T47D (cell line): ENCODE measurements at regions not wholly inside any gene's neighbourhood (a gene's known extent, or its start where the extent isn't known, plus 50 kb on each side); places are given as distances from the start of the nearest gene placed in this dataset.

Experiments used
- DNase-seq, 2 experiments: peaks; one replicate each; pipeline versions ENCODE4 v3.0.0 to v3.0.0-alpha.2; 2011 to 2012; ENCODE audit warnings: low read depth in 1 of 2, low spot score in 1 of 2
- JUND ChIP-seq: IDR thresholded peaks from 2 replicates; pipeline ENCODE4 v1.6.1; 2012; ENCODE audit warnings: low read depth
- in situ Hi-C: cut with HindIII; loops from 2 replicates; pipeline ENCODE4 v1.10.0; 2016; ENCODE audit warnings: low sequenced_read_pairs, low pct_unique_long_range_greater_than_20kb

- in situ Hi-C loops, result no loop called here
- DNase-seq, result no peak
- TF ChIP-seq JUND, result no peak
Observed at GRCh38 chr1:157286096-157286495, 147.9 kb upstream of the ETV3 start.

- no peak for TF ChIP-seq JUND
- DNase-seq, result no peak
- in situ Hi-C loops, result no loop called here
Observed at GRCh38 chr1:157284451-157284850, 146.3 kb upstream of the ETV3 start.

GRCh38 chr1:157279802-157280140, 141.6 kb upstream of the ETV3 start:
- DNase-seq, result no peak
- in situ Hi-C loops, result no loop called here
- no peak for TF ChIP-seq JUND

GRCh38 chr1:157279138-157279801, 141.1 kb upstream of the ETV3 start:
- TF ChIP-seq JUND, result no peak
- in situ Hi-C loops, result no loop called here
- no peak for DNase-seq

- DNase-seq, result no peak
- no peak for TF ChIP-seq JUND
- in situ Hi-C loops, result no loop called here
Observed at GRCh38 chr1:157278383-157279137, 140.4 kb upstream of the ETV3 start.

GRCh38 chr1:157277913-157278312, 139.7 kb upstream of the ETV3 start:
- in situ Hi-C loops, result no loop called here
- TF ChIP-seq JUND, result no peak
- DNase-seq, result no peak

GRCh38 chr1:157277281-157277680, 139.1 kb upstream of the ETV3 start:
- no peak for DNase-seq
- TF ChIP-seq JUND, result no peak
- in situ Hi-C loops, result no loop called here

GRCh38 chr1:157274698-157275534, 136.7 kb upstream of the ETV3 start:
- in situ Hi-C loops, result no loop called here
- TF ChIP-seq JUND, result no peak
- no peak for DNase-seq

GRCh38 chr1:157272729-157273524, 134.7 kb upstream of the ETV3 start:
- no peak for TF ChIP-seq JUND
- DNase-seq, result no peak
- in situ Hi-C loops, result no loop called here

GRCh38 chr1:157272264-157272663, 134.1 kb upstream of the ETV3 start:
- DNase-seq, result no peak
- TF ChIP-seq JUND, result no peak

GRCh38 chr1:157270705-157271274, 132.6 kb upstream of the ETV3 start:
- DNase-seq, result no peak
- in situ Hi-C loops, result no loop called here
- no peak for TF ChIP-seq JUND

More at GRCh38 chr1:157272264-157272663, 134.1 kb upstream of the ETV3 start:
- in situ Hi-C loops, result no loop called here
